HPDE6-E6E7 (cell line): ENCODE measurements at regions not wholly inside any gene's neighbourhood (a gene's known extent, or its start where the extent isn't known, plus 50 kb on each side); places are given as distances from the start of the nearest gene placed in this dataset.
A peak's percentile ranks its signal among the peaks of the same experiment; 100 is the strongest.

Experiments used
- DNase-seq: peaks from one replicate; pipeline ENCODE4 v3.0.0; 2011; ENCODE audit warnings: missing footprints; ENCODE audit errors: extremely low spot score

GRCh38 chr10:3428826-3429225 lies 256.2 kb upstream of the PITRM1 start:
- no peak for DNase-seq

DNA sequence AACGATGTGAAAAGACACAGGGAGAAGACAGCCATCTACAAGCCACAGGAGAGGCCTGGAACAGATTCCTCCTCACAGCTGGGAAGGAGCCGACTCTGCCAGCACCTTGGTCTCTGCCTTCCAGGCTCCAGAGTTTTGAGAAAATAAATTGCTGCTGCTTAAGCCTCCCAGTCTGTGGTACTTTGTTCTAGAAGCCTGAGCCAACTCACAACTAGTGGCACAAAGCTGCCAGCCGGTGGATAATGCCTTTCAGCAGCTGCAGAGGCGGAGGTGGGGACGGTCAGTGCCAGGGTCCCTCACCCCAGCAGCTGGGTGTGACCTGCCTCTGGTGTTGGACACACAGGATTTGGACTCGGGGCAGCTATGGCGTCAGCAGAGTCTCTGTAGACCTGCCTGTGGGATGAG lies 255.4 kb upstream of the PITRM1 start:
- no peak for DNase-seq

GRCh38 chr10:3427347-3427746 lies 254.8 kb upstream of the PITRM1 start:
- no peak for DNase-seq

DNA sequence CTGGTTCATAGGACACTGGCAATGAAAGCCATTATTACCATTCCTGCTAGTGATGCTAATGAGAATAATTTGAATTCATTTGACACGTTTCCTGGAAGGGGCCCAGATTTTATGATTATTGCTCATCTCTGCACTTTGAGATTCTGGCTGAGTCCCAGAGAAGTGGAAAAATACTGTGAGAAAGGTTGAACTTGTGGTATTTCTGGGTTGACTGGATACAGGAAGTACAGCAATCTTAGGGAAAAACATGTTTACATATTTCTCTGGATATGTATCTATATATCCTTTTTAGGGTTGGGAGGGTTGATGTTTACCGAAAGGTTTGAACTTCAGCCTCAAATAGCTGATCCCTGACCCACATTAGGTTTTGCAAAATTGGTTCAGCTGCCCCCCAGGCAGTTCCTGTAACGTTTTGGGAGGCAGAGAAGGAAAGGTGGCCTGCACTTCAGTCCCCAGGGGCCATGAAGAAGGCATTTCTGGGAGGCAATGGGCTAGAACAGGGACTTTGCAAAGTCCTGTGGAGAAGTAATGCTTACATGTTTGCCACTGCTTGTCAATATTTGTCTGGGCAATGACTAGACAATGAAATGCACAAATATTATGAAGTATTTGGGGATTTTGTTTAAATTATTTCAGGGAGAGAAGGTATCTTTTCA lies 253.7 kb upstream of the PITRM1 start:
- DNase-seq = no peak

- DNase-seq = no peak
Observed at GRCh38 chr10:3425716-3426115, 253.1 kb upstream of the PITRM1 start.

DNA sequence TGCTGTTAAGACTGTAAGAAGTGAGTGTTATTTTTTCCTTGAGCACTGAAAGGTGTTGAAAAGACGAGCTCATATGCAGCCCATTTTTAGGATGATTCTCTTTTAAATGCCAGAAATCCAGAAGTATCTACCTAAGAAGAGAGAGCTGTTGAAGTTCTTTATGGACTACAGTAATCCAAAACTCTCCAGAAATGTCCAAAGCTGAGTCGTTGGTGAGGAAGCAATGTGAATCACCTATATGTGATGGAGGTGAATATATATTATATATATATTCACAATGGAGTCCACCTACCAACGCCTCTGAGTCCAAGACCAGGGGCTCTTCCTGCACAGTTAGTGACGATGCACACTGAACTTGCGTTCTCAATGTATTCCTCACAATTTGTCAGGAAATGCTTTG lies 252.7 kb upstream of the PITRM1 start:
- no peak for DNase-seq

- peak; percentile 7 for DNase-seq
Observed at GRCh38 chr10:3424111-3424851, 251.7 kb upstream of the PITRM1 start.

- DNase-seq = no peak
Observed at GRCh38 chr10:3423384-3423783, 250.8 kb upstream of the PITRM1 start.

- no peak for DNase-seq
Observed at GRCh38 chr10:3422282-3422681, 249.7 kb upstream of the PITRM1 start.

- DNase-seq = no peak
Observed at GRCh38 chr10:3421537-3422257, 249.1 kb upstream of the PITRM1 start.

DNA sequence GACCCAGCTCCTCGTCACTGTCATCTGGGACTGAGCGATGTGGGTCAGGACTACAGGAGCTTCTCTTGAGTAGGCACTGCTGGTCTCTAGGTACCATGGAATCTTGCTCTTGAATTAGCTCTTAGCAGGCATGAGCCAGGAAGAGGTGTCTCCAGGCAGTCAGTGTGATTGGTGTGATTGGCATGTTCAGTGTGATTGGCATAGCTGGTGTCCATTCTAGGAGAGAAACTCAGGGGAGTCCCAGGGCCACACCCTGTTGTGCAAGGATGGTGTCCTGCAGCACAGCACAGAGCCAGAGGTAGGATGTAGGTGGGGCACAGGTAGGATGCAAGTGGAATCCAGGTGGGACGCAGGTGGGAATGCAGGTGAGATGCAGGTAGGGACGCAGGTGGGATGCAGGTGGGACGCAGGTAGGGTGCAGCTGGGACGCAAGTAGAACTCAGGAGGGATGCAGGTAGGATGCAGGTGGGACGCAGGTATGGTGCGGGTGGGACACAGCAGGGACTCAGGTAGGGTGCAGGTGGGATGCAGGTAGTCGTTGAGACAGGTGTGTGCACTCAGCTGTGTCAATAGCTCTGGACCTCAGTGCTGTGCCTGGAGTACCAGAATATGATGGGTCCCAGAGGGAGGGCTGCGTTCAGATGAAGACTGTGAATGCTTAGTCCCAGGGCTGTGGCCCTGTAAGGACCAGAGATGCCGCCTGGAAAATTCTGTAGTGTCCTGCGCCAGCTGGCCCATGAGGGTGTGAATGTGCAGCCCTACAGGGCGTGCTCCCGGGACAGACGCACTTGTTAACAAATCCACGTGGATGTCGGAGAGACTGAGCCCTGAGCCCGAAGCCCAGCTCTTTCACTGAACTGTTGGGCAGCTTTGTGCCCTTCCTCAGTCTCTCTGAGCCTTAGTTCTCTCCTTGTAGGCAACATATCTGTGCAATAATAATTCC lies 248.2 kb upstream of the PITRM1 start:
- DNase-seq = no peak

DNA sequence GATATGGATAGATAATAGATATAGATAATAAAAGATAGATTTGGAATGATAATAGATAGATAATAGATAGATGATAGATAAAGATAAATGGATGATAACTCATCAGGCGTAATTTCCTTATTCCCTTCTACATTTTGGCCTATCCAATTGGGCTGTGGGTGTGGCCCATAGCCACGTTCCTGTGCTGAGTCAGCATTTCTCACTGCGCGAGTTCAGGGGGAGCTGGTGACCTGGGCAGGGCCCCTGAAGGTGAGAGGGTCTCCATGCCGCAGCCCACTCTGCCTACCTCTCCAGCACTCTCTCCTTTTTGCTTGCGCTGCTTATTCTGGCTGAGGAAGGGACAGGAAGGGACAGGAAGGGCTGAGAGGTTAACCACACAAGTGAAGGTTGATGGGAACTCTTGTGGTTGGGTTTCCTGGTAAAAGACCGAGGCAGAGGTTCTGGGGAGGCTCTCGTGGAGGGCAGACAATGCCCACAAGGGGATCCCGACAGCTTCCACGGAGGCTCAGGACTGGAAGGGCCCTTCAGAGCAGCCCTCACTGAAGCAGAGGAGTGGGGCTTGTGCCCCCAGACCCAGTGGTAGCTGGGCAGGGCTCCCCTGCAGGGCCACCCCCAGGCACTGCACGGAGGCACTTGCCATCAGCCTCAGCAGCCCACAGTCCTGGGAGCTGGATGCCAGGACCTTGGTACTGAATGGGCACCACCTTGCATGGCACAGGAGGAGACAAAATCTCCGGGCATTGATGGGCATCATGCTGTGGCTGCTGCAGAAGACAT lies 247.3 kb upstream of the PITRM1 start:
- DNase-seq = no peak

DNA sequence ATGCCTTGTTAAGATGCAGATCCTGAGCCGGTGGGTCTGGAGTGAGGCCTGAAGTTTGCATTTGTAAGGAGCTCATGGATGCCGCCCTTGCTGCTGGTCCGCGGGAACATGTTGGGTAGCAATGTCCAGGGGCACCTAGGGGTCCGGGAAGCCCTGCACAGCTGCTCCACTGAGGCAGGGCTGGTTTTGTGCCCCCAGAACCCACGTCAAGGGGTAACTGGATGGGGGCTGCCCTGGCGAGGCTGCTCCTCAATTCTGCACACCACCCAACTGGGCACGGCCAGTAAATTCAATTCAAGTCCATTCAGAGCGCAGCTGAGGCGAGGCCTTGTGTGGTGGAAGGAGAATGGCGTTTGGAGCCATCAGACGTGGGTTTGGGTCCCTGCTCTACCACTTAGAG lies 246.3 kb upstream of the PITRM1 start:
- DNase-seq = no peak

GRCh38 chr10:3418041-3418754 lies 245.6 kb upstream of the PITRM1 start:
- DNase-seq = no peak

DNA sequence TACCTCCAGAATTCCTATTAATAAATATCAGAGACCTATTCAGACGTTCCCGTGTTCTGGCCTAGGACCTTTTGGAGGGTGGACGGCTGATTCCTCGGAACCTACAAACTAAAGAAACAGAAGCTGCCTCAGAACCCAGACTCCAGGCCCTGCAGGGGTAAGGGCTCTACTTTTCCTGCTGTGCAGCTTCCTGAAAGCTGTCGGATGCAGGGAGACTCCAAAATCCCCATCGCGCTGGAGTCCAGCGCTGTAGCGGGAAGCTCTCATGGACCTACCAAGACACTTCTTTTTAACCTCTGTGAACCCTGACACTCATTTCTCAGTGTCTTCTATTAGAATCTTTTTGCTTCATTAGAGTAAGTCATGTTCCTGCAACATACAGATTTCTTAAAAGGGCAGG lies 244.5 kb upstream of the PITRM1 start:
- no peak for DNase-seq

GRCh38 chr10:3415878-3416605 lies 243.5 kb upstream of the PITRM1 start:
- DNase-seq = no peak

GRCh38 chr10:3415038-3415736 lies 242.6 kb upstream of the PITRM1 start:
- DNase-seq = no peak

DNA sequence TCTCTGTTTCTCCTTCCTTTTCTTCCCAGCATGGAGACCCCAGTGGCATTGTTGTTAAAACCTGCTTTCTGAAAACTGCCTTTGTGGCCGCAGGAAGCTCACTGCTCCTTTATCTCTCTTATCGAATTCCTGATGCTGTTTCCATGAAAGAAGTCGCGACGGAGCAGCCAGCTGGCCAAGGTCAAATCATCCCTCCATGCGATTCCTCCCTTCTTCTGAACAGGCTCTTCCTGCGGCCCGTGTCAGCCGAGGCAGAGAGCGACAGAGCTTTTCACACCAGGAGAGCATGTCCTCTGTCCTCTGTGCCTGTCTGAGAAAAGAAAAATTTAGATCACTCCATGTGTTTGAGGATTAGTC lies 242.1 kb upstream of the PITRM1 start:
- no peak for DNase-seq
